ENCODE measurements at regions not wholly inside any gene's neighbourhood (a gene's known extent, or its start where the extent isn't known, plus 50 kb on each side); places are given as distances from the start of the nearest gene placed in this dataset.
"Not testable (repeated sequence)": the region's sequence is repeated elsewhere in the genome, so short reads cannot be mapped to it uniquely, and the experiment has no call there.

DNA sequence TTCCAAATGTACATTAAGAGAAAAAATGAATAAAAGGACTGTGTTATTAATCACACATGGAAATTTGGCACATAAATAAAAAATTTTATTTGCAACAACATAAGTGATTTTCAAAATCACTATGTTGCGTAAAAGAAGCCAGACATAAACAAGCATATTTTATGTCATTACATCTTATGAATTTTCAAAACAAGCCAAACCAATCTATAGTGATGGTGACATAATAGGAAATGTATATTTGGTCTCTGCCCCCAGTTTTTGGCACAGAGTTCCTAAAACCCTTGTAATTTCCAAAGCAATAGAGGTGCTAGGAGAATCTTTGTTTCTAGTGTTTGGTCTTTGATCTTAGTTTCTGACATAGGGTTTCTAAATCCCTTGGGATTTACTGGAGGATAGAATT lies 543.3 kb downstream of the ZBBX start:
- intact Hi-C loops (cut with DNase I, micrococcal nuclease), result no loop called here
- no peaks in the 10 kb centered on the region for H3K4me1 ChIP-seq (ENCODE audit: insufficient read depth, low read length)
- H3K4me3 Mint-ChIP-seq, result no peak overlapping the region

DNA sequence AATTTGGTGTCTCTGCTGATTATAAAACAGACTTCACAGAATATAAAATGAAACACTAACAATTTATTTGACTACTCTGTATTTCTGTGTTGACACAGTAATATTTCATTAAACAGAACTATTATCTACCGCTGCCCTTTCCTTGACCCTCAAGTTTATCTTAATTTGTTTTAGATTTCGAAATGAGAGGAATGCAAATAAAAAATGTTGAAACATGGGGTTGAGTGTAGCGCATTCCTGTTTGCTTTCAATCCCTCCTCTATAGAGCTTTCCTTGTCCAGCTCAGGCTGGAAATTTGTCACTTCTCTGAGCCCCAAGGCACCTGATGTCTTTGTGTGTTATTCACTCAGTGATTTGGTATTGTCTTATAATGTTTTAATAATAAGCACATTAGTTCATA lies 550.2 kb downstream of the ZBBX start:
- Mint-ChIP-seq H3K36me3 (ENCODE audit: low read depth) (no peaks in the 10 kb centered on the region), H3K4me3 (no peak overlapping the region), H3K27me3 (no peaks in the 10 kb centered on the region), H3K9me3 (peaks cover 14% of the 10 kb centered on the region), H3K27ac (no peak overlapping the region), H3K4me1 (ENCODE audit: low read depth) (no peaks in the 10 kb centered on the region)
- POLR2A ChIA-PET, result no interaction called here
- Histone ChIP-seq H3K4me1 (ENCODE audit: insufficient read depth, low read length) (no peaks in the 10 kb centered on the region), H3K27ac (ENCODE audit: low read depth in 1 of 2, low read length in 2 of 2) (no peak overlapping the region), H3K9me3 (ENCODE audit: control insufficient read depth in 1 of 2, insufficient read depth in 1 of 2, low read length in 2 of 2) (peaks cover 0 to 8% of the 10 kb centered on the region in 2 experiments), H3K4me3 (ENCODE audit: low read length) (no peak overlapping the region), H3K36me3 (ENCODE audit: insufficient read depth, low read length) (no peaks in the 10 kb centered on the region), H3K27me3 (ENCODE audit: control insufficient read depth in 1 of 2, insufficient read depth in 2 of 2, low read length in 2 of 2) (no peaks in the 10 kb centered on the region)
- ATAC-seq (ENCODE audit: poor library complexity) (no peak), DNase-seq (no peak)
- TF ChIP-seq, protein P1, sequence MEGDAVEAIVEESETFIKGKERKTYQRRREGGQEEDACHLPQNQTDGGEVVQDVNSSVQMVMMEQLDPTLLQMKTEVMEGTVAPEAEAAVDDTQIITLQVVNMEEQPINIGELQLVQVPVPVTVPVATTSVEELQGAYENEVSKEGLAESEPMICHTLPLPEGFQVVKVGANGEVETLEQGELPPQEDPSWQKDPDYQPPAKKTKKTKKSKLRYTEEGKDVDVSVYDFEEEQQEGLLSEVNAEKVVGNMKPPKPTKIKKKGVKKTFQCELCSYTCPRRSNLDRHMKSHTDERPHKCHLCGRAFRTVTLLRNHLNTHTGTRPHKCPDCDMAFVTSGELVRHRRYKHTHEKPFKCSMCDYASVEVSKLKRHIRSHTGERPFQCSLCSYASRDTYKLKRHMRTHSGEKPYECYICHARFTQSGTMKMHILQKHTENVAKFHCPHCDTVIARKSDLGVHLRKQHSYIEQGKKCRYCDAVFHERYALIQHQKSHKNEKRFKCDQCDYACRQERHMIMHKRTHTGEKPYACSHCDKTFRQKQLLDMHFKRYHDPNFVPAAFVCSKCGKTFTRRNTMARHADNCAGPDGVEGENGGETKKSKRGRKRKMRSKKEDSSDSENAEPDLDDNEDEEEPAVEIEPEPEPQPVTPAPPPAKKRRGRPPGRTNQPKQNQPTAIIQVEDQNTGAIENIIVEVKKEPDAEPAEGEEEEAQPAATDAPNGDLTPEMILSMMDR (IDR thresholded peaks at IDR 0.05), result no peak
- CTCF ChIA-PET, result no interaction called here
- intact Hi-C loops (cut with DNase I, micrococcal nuclease), result no loop called here

More for the DNA sequence above, 543.3 kb downstream of the ZBBX start:
- TF ChIP-seq, protein P1 (IDR thresholded peaks at IDR 0.05), result no peak
- Histone ChIP-seq H3K27me3 (ENCODE audit: control insufficient read depth in 1 of 2, insufficient read depth in 2 of 2, low read length in 2 of 2) (no peaks in the 10 kb centered on the region), H3K9me3 (ENCODE audit: control insufficient read depth in 1 of 2, insufficient read depth in 1 of 2, low read length in 2 of 2) (peaks cover 0 to 4% of the 10 kb centered on the region in 2 experiments), H3K27ac (ENCODE audit: low read depth in 1 of 2, low read length in 2 of 2) (no peak overlapping the region), H3K36me3 (ENCODE audit: insufficient read depth, low read length) (no peaks in the 10 kb centered on the region), H3K4me3 (ENCODE audit: low read length) (no peak overlapping the region)
- Mint-ChIP-seq H3K9me3 (peaks cover 9% of the 10 kb centered on the region), H3K27ac (no peak overlapping the region), H3K36me3 (ENCODE audit: low read depth) (no peaks in the 10 kb centered on the region), H3K4me1 (ENCODE audit: low read depth) (no peaks in the 10 kb centered on the region), H3K27me3 (no peaks in the 10 kb centered on the region)
- ChIA-PET POLR2A (no interaction called here), CTCF (no interaction called here)
- DNase-seq (no peak), ATAC-seq (ENCODE audit: poor library complexity) (no peak)

DNA sequence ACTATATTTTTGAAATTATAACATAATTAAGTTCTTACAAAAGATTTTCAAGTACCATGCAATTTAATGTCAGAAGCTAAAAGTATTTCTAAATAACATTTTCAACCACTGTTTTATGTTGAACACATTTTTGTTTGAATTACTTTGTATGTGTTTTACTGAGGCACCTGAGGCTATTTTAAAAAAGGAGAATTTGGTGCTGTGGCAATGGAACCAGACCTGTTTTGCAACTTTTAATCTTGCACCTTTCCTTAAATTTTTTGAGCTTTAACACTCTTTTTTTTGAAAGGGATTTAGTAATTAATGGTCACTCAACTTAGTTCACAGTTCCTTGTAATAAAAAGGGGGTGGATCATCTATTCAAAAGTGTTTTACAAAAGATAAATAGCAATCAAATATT lies 561.6 kb downstream of the ZBBX start:
- peaks cover 0 to 10% of the 10 kb centered on the region in 2 experiments for H3K9me3 ChIP-seq (ENCODE audit: control insufficient read depth in 1 of 2, insufficient read depth in 1 of 2, low read length in 2 of 2)
- ATAC-seq (ENCODE audit: poor library complexity), result no peak
- TF ChIP-seq, protein P1 (IDR thresholded peaks at IDR 0.05), result no peak
- no peak overlapping the region for H3K4me3 ChIP-seq (ENCODE audit: low read length)
- ChIA-PET CTCF (no interaction called here), POLR2A (no interaction called here)
- Mint-ChIP-seq H3K4me3 (no peak overlapping the region), H3K27ac (no peak overlapping the region), H3K9me3 (peaks cover 5% of the 10 kb centered on the region), H3K4me1 (ENCODE audit: low read depth) (no peaks in the 10 kb centered on the region), H3K36me3 (ENCODE audit: low read depth) (no peaks in the 10 kb centered on the region), H3K27me3 (no peaks in the 10 kb centered on the region)
- DNase-seq, result no peak
- no peaks in the 10 kb centered on the region for H3K4me1 ChIP-seq (ENCODE audit: insufficient read depth, low read length)
- H3K36me3 ChIP-seq (ENCODE audit: insufficient read depth, low read length), result no peaks in the 10 kb centered on the region
- H3K27ac ChIP-seq (ENCODE audit: low read depth in 1 of 2, low read length in 2 of 2), result no peak overlapping the region
- H3K27me3 ChIP-seq (ENCODE audit: control insufficient read depth in 1 of 2, insufficient read depth in 2 of 2, low read length in 2 of 2), result no peaks in the 10 kb centered on the region
- intact Hi-C loops (cut with DNase I, micrococcal nuclease), result no loop called here

DNA sequence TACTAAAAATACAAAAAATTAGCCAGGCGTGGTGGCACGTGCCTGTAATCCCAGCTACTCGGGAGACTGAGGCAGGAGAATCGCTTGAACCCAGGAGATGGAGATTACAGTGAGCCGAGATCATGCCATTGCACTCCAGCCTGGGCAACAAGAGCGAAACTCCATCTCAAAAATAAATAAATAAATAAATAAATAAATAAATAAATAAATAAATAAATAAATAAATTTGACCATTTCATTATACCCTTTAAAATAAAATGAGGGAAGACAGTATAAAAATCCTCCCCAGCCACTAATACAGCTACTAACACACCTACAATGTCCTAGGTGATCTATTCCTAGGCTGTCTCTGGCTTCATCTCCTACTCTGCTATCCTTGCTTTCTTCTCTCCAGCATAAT lies 562.8 kb downstream of the ZBBX start:
- H3K9me3 ChIP-seq (ENCODE audit: control insufficient read depth in 1 of 2, insufficient read depth in 1 of 2, low read length in 2 of 2); ATAC-seq (ENCODE audit: poor library complexity); H3K27me3 ChIP-seq (ENCODE audit: control insufficient read depth in 1 of 2, insufficient read depth in 2 of 2, low read length in 2 of 2); CTCF ChIA-PET; POLR2A ChIA-PET; H3K36me3 Mint-ChIP-seq (ENCODE audit: low read depth); DNase-seq; H3K4me3 Mint-ChIP-seq; H3K36me3 ChIP-seq (ENCODE audit: insufficient read depth, low read length); H3K9me3 Mint-ChIP-seq; H3K4me1 Mint-ChIP-seq (ENCODE audit: low read depth); H3K27ac ChIP-seq (ENCODE audit: low read depth in 1 of 2, low read length in 2 of 2); H3K4me1 ChIP-seq (ENCODE audit: insufficient read depth, low read length); H3K27me3 Mint-ChIP-seq; H3K4me3 ChIP-seq (ENCODE audit: low read length); intact Hi-C loops (cut with DNase I, micrococcal nuclease); H3K27ac Mint-ChIP-seq: not testable (repeated sequence)

Data from CD4-positive, alpha-beta T cell (primary cell).